NCI-H774 (cell line): ENCODE measurements at regions not wholly inside any gene's neighbourhood (a gene's known extent, or its start where the extent isn't known, plus 50 kb on each side); places are given as distances from the start of the nearest gene placed in this dataset.
A peak's percentile ranks its signal among the peaks of the same experiment; 100 is the strongest.
"Not testable (repeated sequence)": the region's sequence is repeated elsewhere in the genome, so short reads cannot be mapped to it uniquely, and the experiment has no call there.

ENCODE experiments used
- DNase-seq: peaks from one replicate; lab custom pipeline; 2025; lab: John Stamatoyannopoulos, UW

- no peak for DNase-seq
These were observed 129.6 kb downstream of the VPREB1 start for GRCh38 chr22:22374163-22374562.

DNA sequence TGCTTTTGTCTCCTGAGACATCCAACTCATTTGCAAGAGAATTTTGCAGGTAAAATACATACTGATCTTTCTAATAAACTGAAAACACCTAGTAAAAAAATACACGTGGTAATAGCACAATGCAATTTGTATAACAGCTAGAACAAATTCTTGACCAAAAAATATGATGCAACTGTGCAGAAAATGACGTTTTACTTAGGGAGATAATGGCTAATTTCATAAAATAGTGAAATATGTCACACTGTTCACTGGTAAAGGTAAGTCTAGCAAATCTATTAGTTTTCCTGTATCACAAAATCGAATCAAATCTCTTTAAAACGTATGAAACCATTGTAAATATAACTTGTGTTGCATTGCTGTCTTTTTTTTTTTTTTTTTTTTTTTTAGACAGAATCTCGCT is 130.0 kb downstream of the VPREB1 start:
- DNase-seq: no peak

GRCh38 chr22:22375576-22376351 is 131.2 kb downstream of the VPREB1 start:
- DNase-seq: no peak

DNA sequence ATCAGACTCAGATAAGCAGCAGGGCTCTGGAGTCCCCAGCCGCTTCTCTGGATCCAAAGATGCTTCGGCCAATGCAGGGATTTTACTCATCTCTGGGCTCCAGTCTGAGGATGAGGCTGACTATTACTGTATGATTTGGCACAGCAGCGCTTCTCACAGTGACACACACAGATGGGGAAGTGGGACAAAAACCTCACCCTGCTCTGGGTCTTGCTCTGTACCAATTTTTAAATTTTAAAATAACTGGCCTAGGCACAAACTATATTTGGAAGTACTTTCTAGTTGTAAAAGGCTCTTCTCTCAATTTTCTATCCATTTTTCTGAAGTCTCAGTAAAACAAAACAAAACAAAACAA is 131.7 kb downstream of the VPREB1 start:
- no peak for DNase-seq

- not testable (repeated sequence) for DNase-seq
These were observed 131.7 kb downstream of the ZNF280B start for GRCh38 chr22:22376884-22377283.

GRCh38 chr22:22377335-22377734 is 131.2 kb downstream of the ZNF280B start:
- no peak for DNase-seq

DNA sequence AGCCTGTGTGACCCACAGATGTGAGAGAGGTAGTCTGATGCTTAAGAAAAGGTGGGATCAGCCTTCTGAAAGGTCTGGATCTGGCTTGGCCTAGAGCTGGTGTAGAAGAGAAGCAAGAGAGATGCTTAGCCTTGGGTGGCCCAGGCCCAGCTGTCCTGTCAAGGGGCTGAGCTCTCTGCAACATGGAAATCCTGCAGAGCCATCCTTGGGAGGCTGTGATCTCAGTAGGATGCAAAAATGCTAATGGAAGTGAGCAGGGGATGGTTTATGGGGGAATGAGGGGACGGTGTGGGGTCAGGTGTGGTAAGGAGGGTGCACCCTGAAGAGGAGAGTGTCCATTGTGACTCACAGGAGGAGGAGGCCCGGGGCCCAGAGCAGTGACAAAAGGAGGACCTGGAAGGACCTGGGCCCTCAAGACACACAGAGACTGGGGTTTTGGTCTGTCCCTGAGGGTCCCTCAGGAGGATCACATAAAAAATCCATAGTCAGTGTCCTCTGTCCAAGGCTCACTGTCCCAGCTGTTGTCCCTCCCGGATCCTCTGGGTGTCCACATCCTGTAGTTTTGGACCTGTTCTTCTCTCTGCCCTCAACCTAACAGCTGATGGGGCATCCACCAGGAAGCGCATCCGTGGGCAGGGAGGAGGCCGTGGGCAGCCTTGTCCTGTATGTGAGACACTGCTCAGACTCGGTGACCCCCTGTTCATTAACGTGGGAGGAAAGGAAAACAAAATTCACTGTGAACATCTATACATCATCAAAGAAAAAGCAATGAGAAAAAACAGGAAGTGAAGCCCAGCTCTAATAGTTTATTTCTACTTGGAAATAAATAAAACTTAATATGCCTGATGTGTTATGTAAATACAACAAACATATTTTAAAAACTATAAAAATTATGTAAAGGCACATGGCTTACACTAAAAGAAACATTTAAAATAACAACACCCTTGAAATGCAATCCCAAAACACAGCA is 129.8 kb downstream of the ZNF280B start:
- no peak for DNase-seq

- DNase-seq: no peak
These were observed 128.2 kb downstream of the ZNF280B start for GRCh38 chr22:22380098-22381030.

GRCh38 chr22:22381292-22381691 is 127.2 kb downstream of the ZNF280B start:
- DNase-seq: not testable (repeated sequence)

GRCh38 chr22:22384267-22384666 is 124.3 kb downstream of the ZNF280B start:
- DNase-seq: no peak

DNA sequence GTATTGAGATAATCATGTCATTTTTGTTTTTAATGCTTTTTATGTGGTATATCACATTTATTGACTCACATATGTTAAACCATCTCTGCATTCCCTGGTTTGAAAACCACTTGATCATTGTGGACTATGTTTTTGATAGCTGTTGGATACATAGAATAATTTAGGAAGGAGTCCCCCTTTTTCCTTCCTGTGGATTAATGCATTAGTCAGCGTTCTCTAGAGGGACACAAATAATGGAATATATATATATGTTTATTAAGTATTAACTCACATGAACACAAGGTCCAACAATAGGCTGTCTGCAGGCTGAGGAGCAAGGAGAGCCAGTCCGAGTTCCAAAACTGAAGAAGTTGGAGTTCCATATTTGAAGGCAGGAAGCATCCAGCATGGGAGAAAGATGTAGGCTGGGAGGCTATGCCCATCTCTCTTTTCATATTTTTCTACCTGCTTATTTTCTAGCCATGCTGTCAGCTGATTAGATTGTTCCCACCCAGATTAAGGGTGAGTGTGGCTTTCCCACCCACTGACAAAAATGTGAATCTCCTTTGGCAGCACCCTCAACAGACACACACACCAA is 123.8 kb downstream of the ZNF280B start:
- no peak for DNase-seq

DNA sequence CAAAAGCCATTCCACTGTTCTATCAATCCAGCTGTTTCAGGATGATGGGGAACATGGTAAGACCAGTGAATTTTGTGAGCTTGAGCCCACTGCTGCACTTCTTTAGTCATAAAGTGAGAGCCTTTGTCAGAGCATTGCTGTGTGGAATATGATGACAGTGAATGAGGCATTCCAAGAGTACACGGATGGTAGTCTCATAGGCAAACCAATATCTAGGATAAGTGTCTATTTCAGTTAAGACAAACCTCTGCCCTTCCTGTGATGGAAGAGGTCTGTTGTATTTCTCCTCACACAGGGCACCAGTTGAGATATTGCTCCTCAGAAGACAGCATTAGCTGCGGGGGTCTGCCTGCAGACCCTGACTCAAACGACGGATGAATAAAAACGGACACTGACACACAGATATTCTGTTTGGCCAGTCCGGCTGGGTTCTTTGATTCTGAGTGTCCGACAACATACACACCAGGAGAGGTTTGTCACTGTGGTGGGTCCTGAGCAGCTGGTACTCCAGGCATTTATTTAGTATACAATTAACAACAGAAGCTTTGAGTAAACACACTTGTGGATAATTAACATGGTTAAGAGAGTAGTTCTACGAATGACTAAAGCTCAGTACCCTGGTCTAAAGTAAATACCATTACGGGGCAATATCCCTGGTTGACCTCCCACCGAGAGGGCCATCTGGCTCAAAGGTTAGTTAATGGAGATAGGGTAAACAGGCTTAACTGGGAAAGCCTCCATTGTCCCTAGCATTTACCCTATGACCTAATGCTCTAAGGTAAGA is 121.7 kb downstream of the ZNF280B start:
- peak; percentile 90 for DNase-seq

GRCh38 chr22:22387386-22387736 is 121.2 kb downstream of the ZNF280B start:
- DNase-seq: no peak

DNA sequence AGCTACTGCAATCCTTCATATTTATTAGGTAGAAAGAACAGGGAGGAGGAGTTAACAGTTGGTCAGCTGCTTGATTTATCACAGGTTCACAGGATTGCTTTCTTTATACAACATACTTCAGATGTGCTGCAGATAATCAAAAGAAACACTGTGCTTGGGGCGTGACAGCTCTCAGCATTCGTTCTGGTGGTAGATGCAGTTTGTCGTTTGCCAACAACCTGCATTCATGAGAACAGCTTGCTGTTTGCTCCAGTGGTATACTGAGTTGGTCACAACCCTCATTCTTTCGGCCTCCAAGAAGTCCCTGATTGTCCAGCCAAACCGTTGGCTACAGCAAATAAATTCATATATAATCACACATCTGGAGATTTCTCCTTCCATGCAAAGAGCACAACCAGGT is 120.5 kb downstream of the ZNF280B start:
- no peak for DNase-seq

DNA sequence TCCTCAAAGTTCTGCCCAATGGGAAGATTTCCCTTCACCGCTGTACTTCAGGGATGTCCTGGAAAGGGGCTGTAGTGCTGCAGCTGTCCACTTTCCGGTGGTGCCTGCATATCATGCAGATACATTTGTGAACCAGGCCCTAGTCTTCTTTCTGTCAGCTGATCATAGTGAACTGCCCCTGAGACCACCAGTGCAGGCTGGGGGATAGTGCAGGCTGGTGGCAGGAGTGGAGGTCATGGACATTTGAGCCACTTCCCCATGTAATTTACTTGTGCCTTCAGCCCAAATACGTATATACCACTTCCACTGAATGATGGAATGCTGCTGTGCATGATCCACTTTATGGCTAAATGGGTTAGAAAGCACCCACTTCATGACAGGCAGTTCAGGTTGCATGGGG is 120.0 kb downstream of the ZNF280B start:
- no peak for DNase-seq

- DNase-seq: no peak
These were observed 119.1 kb downstream of the ZNF280B start for GRCh38 chr22:22389467-22389866.

- no peak for DNase-seq
These were observed 117.6 kb downstream of the ZNF280B start for GRCh38 chr22:22390989-22391388.

GRCh38 chr22:22391543-22391942 is 117.0 kb downstream of the ZNF280B start:
- no peak for DNase-seq

DNA sequence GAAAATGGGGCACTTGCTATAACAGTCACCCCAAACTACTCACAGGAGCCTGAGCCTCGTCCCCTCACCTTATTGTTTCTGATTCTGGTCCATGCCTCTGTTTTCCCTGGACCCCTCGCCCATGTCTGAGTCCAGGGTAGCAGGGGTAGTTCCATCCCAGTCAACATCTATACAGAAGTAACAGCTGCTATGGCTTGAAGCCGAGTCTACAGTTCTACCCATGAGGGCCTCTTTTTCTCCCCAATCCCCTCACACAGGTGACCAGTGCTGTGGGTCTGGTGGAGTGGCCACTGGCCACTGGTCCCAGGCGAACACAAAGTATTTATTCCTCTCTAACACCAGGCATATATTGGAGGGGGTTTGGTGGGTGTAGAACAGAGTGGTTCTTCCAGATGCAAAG is 116.4 kb downstream of the ZNF280B start:
- no peak for DNase-seq

DNA sequence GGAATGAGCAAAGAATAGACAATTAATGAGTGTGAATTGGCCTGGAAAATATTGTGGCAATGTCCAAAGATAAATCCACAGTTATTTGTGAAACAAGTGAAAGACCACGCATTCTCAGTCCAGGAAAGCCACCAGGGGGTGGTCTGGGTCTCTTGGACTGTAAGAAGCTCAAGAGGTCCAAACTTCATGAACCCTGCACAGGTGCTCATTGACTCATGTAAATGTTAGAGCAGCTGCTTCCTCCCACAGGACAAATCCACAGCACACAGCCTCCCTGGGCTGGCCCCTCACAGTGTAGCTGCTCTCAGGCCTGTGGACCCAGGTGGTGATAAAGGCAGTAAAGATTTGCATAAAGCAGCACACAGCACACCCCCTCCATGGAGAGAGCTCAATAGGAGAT is 114.0 kb downstream of the ZNF280B start:
- peak; percentile 44 for DNase-seq

DNA sequence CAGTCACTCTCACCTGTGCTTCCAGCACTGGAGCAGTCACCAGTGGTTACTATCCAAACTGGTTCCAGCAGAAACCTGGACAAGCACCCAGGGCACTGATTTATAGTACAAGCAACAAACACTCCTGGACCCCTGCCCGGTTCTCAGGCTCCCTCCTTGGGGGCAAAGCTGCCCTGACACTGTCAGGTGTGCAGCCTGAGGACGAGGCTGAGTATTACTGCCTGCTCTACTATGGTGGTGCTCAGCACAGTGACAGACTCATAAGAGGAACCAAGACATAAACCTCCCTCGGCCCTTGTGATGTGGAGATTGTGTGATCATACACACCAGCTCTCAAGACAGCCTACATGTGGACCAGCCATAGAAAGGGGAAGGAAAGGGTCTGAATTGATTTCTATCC is 113.3 kb downstream of the ZNF280B start:
- peak; percentile 19 for DNase-seq
